Stimulated activated naive CD8-positive, alpha-beta T cell treated with anti-CD3 and anti-CD28 coated beads, Interleukin-15, Interleukin-2, amounts not matched to agents 100 ng/mL and 50 ng/mL, for 24 hours (primary cell): ENCODE measurements at regions not wholly inside any gene's neighbourhood (a gene's known extent, or its start where the extent isn't known, plus 50 kb on each side); places are given as distances from the start of the nearest gene placed in this dataset.
"Not testable (repeated sequence)": the region's sequence is repeated elsewhere in the genome, so short reads cannot be mapped to it uniquely, and the experiment has no call there.

Source experiments
- H3K27ac Mint-ChIP-seq: one replicate; pipeline ENCODE4 v1.8.0; 2021; ENCODE audit warnings: mild to moderate bottlenecking, mixed read lengths
- H3K27me3 Mint-ChIP-seq: one replicate; pipeline ENCODE4 v1.8.0; 2021; ENCODE audit warnings: mixed read lengths
- H3K36me3 Mint-ChIP-seq: one replicate; pipeline ENCODE4 v1.8.0; 2021; ENCODE audit warnings: low read depth, mixed read lengths
- H3K4me1 Mint-ChIP-seq: one replicate; pipeline ENCODE4 v1.8.0; 2021; ENCODE audit warnings: low read depth, mixed read lengths
- H3K4me3 Mint-ChIP-seq: one replicate; pipeline ENCODE4 v1.8.0; 2021; ENCODE audit warnings: mild to moderate bottlenecking, mixed read lengths
- H3K9me3 Mint-ChIP-seq: one replicate; pipeline ENCODE4 v1.8.0; 2021; ENCODE audit warnings: mixed read lengths

DNA sequence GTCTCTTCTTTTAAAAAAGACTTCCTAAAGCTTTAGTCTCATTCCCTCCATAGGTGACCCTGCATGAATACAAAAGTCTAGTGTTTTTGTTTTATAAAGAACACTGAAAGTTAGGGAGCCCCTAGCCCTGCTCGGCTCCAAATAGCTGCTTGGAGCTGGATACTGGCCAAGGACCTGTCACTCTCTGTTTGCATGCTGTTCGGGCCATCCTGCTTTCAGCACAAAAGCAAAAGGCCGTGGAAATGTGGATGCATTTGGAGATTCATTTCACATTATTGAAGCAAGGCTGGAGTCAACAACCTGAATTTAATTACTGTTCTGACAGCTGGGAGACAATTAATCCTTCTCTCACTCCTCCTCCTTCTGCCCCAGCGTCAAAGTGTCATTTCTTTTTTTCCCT is 151.7 kb upstream of the NMUR2 start:
- no peak overlapping the region for H3K4me3 Mint-ChIP-seq
- no peaks in the 10 kb centered on the region for H3K36me3 Mint-ChIP-seq
- H3K27me3 Mint-ChIP-seq, result no peaks in the 10 kb centered on the region
- no peaks in the 10 kb centered on the region for H3K9me3 Mint-ChIP-seq
- no peaks in the 10 kb centered on the region for H3K4me1 Mint-ChIP-seq
- no peak overlapping the region for H3K27ac Mint-ChIP-seq

DNA sequence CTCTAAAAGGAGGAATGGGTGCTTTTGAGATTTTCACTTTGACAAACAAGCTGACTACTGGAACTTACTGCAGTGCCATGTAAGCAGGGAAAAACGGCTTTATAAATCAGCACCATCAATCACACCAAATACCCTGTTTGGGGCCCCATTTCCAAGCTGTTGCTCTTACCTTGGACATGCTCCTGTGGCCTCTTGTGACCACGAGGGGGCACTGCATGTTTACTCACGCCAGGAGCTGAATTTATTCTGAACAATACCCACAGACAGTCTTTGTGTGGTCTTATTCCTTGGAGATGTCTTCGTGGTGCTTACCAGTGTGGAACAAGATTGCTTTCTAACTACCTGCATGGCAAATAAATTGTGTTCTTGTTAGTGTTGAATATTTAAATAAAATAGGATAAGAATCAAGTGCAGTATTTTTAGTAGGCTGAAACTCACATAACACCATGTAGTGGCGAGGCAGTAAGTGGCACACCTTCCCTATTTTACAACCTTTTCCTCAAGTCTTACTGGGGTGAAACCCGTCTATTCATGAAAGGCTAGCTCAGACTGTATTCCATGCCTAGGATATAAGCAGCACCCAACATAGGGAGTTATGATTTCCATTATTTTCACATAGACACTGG is 155.5 kb upstream of the NMUR2 start:
- Mint-ChIP-seq H3K36me3 (no peaks in the 10 kb centered on the region), H3K27ac (no peak overlapping the region), H3K9me3 (no peaks in the 10 kb centered on the region), H3K4me3 (no peak overlapping the region), H3K4me1 (no peaks in the 10 kb centered on the region), H3K27me3 (no peaks in the 10 kb centered on the region)

DNA sequence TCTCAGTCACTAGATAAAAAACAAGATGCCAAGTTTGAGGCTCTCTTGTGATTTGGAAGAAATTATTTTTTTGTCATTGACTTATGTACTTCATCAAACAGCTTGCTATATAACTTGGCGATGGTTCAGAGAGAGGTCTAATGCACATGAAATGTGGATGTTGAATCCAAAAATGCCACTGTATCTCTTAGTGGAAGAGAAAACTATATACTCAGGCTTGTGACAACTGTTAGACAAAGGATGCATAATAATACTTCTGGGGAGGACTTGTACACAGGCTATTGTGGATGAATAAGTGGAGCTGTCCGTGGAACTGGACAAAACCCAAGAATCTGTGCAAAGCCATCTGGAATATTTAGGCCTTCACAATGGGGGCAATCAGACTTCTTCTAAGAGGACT is 162.9 kb upstream of the NMUR2 start:
- H3K4me3 Mint-ChIP-seq, result no peak overlapping the region
- no peak overlapping the region for H3K27ac Mint-ChIP-seq
- H3K27me3 Mint-ChIP-seq, result no peaks in the 10 kb centered on the region
- H3K36me3 Mint-ChIP-seq, result no peaks in the 10 kb centered on the region
- H3K9me3 Mint-ChIP-seq, result no peaks in the 10 kb centered on the region
- no peaks in the 10 kb centered on the region for H3K4me1 Mint-ChIP-seq

DNA sequence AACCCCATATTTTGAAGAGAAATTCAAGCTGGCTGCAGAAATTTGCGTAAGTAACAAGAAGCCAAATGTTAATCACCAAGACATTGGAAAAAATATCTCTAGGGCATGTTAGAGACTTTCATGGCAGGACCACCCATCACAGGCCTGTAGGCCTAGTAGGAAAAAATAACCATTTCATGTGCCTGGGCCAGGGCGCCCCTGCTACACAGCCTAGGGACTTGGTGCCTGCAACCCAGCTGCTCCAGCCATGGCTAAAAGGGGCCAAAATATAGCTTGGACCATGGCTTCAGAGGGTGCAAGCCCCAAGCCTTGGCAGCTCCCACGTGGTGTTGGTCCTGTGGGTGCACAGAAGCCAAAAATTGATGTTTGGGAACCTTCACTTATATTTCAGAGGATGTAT is 167.7 kb upstream of the NMUR2 start:
- Mint-ChIP-seq H3K9me3 (peaks cover 5% of the 10 kb centered on the region), H3K27me3 (no peaks in the 10 kb centered on the region), H3K4me3 (no peak overlapping the region), H3K27ac (no peak overlapping the region), H3K36me3 (no peaks in the 10 kb centered on the region), H3K4me1 (no peaks in the 10 kb centered on the region)

DNA sequence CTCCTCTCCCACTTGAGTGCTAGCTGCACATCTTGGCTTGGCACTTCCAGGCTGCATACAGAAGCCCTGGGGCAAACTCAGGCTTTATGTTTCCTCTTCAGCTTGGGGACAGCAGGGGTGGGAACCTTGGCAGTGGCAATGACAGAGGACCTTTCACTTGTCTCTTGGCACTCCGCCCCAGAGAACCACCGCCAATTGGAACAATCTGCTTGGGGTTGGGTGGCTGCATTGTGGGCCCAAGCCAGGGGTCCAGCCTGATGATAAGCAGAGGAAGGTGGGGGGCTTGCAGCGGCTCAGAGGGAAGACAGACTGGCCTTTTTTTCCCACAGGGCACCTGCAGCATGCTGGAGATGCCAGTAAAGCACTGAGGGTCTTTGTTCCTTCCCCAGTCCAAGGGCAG is 179.0 kb upstream of the NMUR2 start:
- Mint-ChIP-seq H3K9me3 (peaks cover 15% of the 10 kb centered on the region), H3K36me3 (no peaks in the 10 kb centered on the region), H3K4me1 (no peaks in the 10 kb centered on the region), H3K27ac (no peak overlapping the region), H3K27me3 (peaks cover 3% of the 10 kb centered on the region), H3K4me3 (no peak overlapping the region)

DNA sequence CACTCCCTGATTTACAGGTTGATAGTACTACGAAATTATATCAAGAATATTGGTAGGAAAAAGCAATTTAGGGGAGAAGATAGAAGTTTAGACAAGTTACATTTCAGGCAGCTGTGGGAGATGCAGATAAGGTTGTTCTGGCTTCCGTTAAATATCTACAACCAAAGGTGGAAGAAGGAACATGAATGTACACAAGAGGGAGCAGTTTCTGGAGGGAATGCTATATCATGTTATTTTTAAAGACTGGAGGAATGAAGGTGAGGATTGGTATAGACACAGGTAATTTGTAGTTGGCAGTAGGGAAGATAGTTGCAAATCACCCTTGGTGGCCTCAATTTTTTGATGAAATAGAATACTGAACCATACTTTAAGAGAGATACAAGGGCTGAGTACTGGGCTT is 187.3 kb upstream of the NMUR2 start:
- Mint-ChIP-seq H3K9me3 (peaks cover 3% of the 10 kb centered on the region), H3K4me3 (no peak overlapping the region), H3K4me1 (no peaks in the 10 kb centered on the region), H3K27ac (no peak overlapping the region), H3K36me3 (no peaks in the 10 kb centered on the region), H3K27me3 (no peaks in the 10 kb centered on the region)

DNA sequence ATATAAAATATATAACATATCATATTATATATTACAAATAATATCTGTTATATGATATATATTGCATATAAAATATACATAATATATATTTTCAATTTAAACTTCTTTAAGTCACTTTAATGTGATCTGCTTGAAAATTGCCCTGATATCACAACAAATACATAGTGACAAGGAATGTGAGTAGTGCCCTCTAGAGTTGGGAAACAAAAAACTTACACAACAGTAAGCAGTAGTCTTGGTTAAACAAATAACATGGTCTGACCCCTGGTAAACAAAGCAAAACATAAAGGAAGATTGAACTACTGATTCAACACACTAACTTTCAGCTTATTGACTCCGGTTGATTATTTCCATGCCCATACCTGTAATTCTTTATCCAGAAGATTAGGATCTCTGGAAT is 188.3 kb upstream of the NMUR2 start:
- Mint-ChIP-seq H3K27me3 (no peaks in the 10 kb centered on the region), H3K27ac (no peak overlapping the region), H3K4me3 (no peak overlapping the region), H3K4me1 (no peaks in the 10 kb centered on the region), H3K36me3 (no peaks in the 10 kb centered on the region), H3K9me3 (no peaks in the 10 kb centered on the region)

DNA sequence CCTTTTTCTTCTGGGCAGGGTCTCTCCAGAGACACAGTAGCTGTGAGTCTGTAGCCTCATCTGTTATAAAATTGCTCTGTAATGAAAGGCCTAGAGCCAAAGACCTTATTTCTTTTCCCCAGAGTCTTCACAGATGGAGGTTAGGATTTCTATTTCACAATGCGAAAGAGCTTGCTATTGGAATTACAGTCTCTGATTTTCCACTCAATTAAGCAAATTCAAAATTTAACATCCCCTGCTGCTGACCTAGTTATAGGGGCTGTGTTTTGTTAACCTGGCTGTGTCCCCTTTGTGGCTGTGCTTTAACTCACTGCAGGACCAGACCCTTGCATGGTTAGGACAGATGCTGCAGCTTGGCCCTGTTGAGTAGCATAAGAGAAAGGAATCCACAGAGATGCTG is 190.3 kb upstream of the NMUR2 start:
- no peak overlapping the region for H3K4me3 Mint-ChIP-seq
- H3K27me3 Mint-ChIP-seq, result no peaks in the 10 kb centered on the region
- H3K4me1 Mint-ChIP-seq, result no peaks in the 10 kb centered on the region
- H3K9me3 Mint-ChIP-seq, result no peaks in the 10 kb centered on the region
- no peak overlapping the region for H3K27ac Mint-ChIP-seq
- no peaks in the 10 kb centered on the region for H3K36me3 Mint-ChIP-seq

DNA sequence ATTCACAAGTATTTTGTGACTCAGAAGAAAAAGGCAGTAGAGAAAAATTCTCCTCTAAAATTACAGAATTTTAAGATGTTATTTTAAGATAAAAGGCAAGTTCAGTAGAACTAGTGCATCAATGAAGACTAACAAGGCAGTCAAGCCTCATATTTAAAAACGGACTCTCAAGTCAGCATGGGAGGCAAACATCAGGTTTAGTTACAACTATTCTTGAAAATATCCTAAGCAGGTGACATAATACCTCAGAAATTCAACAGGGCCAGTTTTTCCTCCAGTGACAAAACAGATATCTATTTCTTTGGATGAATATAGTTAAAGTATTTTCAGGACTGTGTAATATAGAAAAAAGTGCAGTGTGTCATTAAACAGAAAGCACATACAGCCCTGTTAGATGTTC is 194.0 kb upstream of the NMUR2 start:
- H3K4me1 Mint-ChIP-seq, result no peaks in the 10 kb centered on the region
- no peak overlapping the region for H3K4me3 Mint-ChIP-seq
- H3K27me3 Mint-ChIP-seq, result no peaks in the 10 kb centered on the region
- H3K9me3 Mint-ChIP-seq, result no peaks in the 10 kb centered on the region
- H3K27ac Mint-ChIP-seq, result no peak overlapping the region
- no peaks in the 10 kb centered on the region for H3K36me3 Mint-ChIP-seq

DNA sequence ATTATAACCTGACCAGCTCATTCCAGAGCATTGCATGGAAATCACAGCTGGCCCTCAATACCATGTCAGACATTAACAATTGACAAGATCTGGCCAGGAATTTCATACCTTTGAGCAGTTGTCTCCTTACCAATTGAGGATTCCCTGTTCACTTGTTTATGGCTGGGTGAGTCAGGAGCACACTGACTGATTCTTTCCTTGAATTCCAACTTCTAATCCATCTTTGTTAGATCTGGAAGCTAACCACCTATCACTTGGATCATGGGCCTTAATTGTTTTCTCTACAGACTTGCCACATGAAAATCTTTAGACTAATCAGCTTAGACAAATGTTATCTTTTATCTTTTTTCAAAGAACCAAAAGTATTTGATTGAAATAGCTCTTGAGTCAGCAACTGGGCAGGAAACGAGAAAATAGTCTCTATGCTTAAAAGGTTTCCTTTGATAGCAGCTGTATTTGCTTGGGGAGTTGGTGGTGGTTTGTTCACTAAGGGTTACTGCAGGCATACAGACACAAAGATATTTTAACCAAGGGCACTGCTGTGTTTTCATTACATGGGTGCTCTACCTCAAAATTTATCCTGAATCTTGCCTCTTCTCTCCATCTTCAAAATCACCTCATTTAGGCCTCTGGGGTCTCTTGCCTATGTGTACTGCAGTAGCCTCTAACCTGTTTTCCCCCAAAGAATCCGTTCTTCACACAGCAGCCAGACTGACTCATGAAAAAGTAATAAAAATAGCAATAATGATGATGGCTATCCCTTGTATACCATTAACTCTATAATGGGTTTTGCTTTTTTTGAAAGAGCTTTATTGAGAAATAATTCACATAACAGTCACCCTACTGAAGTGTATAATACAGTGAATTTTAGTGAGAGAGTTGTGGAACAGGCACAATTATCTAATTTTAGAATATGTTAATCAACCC is 197.0 kb upstream of the NMUR2 start:
- Mint-ChIP-seq H3K27me3 (no peaks in the 10 kb centered on the region), H3K36me3 (no peaks in the 10 kb centered on the region), H3K4me3 (no peak overlapping the region), H3K4me1 (no peaks in the 10 kb centered on the region), H3K9me3 (no peaks in the 10 kb centered on the region), H3K27ac (no peak overlapping the region)

DNA sequence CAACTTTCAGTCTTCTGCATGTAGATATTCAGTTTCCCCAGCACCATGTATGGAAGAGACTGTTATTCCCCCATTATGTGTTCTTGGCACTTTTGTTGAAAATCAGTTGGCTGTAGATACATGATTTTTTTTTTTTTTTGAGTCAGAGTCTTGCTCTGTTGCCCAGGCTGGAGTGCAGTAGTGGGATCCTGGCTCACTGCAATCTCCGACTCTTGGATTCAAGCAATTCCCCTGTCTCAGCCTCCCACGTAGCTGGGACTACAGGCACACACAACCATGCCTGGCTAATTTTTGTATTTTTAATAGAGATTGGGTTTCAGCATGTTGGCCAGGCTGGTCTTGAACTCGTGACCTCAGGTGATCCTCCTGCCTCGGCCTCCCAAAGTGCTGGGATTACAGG is 201.0 kb upstream of the NMUR2 start:
- H3K4me3 Mint-ChIP-seq, H3K4me1 Mint-ChIP-seq, H3K27me3 Mint-ChIP-seq, H3K36me3 Mint-ChIP-seq, H3K27ac Mint-ChIP-seq, H3K9me3 Mint-ChIP-seq: not testable (repeated sequence)

DNA sequence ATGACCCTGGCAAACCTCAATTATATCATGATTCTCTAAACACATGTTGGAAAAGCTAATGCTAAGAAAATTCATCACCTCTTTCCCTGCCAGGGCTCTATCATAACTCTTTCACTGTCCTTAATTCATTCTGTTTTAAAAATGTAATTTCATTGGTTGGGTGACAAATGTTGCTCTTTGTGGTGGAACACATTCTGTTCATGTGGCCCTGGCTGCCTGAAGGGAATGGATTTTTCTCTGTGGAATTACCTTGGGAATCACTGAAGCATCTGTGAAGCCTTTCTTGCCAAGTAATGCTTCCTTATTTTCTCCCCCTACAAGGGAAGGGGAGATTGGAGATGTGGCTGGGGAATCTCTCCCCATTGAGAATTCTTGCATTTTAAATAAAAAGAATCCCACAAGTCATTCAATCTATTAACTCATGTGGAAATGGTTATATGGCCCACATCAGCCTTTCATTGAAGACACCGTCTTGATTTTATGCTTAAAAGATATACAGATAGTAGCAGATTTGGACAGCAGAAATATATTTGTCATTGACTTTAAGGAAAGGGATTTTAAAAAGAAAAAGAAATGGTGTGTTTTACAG is 201.8 kb upstream of the NMUR2 start:
- no peak overlapping the region for H3K27ac Mint-ChIP-seq
- no peak overlapping the region for H3K4me3 Mint-ChIP-seq
- H3K9me3 Mint-ChIP-seq, result no peaks in the 10 kb centered on the region
- no peaks in the 10 kb centered on the region for H3K27me3 Mint-ChIP-seq
- no peaks in the 10 kb centered on the region for H3K36me3 Mint-ChIP-seq
- H3K4me1 Mint-ChIP-seq, result no peaks in the 10 kb centered on the region

DNA sequence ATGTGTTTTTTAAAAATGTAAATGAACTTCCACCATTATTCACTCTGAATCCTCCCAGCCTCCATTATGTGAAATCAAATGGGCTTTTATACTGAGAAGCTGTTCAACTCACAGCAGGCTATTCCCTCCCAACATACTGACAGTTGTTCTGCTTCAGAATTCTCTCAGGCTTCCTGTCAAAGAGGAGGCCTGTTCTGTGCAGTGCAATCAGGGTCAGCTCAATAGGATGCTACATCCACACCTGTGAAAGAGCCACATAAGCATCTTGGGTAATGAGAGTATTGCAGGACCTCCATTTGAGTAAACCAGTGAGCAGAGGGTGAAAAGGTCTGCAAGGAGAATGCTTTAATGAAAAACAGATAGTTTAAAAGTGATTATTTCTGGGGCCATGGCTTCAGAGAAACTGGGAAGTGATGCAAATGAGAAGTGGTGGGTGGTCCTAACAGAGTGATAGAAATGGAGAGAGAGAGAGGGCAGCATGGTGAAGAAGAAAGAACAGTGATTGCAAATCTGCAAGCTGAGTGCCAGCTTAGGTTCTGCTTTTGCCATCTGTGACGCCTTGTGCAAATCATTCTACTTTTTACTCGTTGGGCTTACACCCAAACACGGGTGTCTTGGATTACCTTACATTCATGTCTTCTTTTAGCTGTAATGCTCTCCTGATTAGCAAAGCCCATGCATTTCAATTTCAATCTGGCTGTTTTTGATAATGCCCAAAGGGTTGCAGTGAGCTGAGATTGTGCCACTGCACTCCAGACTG is 202.5 kb upstream of the NMUR2 start:
- Mint-ChIP-seq H3K36me3 (no peaks in the 10 kb centered on the region), H3K4me3 (no peak overlapping the region)

DNA sequence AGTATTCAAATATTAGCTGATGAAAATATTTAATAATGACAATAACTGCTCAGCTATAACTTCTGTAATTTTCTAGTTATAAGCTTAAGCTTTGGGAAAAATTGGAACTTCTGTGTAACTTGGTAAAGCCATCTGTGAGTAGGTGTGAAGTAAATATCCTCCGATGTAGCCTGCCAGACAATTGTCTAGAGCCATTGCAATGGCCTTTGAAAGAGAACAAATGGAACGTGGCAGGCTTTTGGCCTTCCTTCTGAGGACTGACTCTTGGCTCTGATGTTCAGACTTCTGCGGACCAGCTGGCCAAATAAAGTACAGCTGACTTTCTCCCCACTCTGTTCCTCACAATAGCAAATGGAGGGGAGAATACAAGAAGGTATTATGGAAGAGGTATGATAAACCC is 203.4 kb upstream of the NMUR2 start:
- H3K4me1 Mint-ChIP-seq, result no peaks in the 10 kb centered on the region
- H3K4me3 Mint-ChIP-seq, result no peak overlapping the region
- no peaks in the 10 kb centered on the region for H3K9me3 Mint-ChIP-seq
- no peak overlapping the region for H3K27ac Mint-ChIP-seq
- no peaks in the 10 kb centered on the region for H3K36me3 Mint-ChIP-seq
- no peaks in the 10 kb centered on the region for H3K27me3 Mint-ChIP-seq

More for the DNA sequence above, 202.5 kb upstream of the NMUR2 start:
- Mint-ChIP-seq H3K27ac (no peak overlapping the region), H3K9me3 (no peaks in the 10 kb centered on the region), H3K4me1 (no peaks in the 10 kb centered on the region), H3K27me3 (no peaks in the 10 kb centered on the region)

DNA sequence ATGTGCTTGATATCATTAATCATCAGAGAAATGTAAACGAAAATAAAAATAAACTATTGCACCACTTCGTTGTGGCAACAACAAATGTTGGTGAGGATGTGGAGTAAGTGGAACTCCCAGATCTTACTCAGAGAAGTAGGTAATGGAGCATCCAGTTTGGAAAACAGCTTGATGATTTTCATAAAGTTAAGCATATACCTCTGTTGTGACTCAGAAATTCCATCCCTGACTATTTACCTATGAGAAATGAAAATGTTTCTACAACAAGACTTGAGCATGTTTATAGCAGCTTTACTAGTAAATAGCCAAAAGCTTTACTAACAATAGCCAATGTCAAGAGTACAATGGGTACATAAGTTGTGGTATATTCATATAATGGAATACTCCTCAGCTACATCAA is 214.7 kb upstream of the NMUR2 start:
- Mint-ChIP-seq H3K36me3 (no peaks in the 10 kb centered on the region), H3K4me1 (no peaks in the 10 kb centered on the region), H3K9me3 (no peaks in the 10 kb centered on the region), H3K27ac (no peak overlapping the region), H3K4me3 (no peak overlapping the region), H3K27me3 (no peaks in the 10 kb centered on the region)
